A549 (cell line): ENCODE measurements at regions not wholly inside any gene's neighbourhood (a gene's known extent, or its start where the extent isn't known, plus 50 kb on each side); places are given as distances from the start of the nearest gene placed in this dataset.

Experiments
- ATAC-seq, 2 experiments: fragments of 200-7000 bp in 1 of 2; fragments of >200 bp in 1 of 2; cut with Nextera tagmentation in 1 of 2; cut with Tn5 transposase in 1 of 2; 3 replicates each; pipeline versions ENCODE4 v1.8.0 to v1.9.1; 2018 to 2020; ENCODE audit warnings: mild to moderate bottlenecking in 1 of 2, moderate library complexity in 1 of 2
- CTCF ChIA-PET: fragments of 300-600 bp; sonication (Branson Sonifier 250); formaldehyde crosslinking; extraction: SDS; loops from one replicate; lab custom pipeline; 2021; ENCODE audit warnings: antibody characterized with exemption, inconsistent platforms; lab: Yijun Ruan, JAX
- POLR2A ChIA-PET: fragments of 350-600 bp; formaldehyde crosslinking; extraction: SDS; loops from one replicate; lab custom pipeline; 2021; ENCODE audit warnings: antibody characterized with exemption, inconsistent platforms; lab: Yijun Ruan, JAX
- DNase-seq, 2 experiments: peaks; one replicate each; pipeline versions ENCODE4 v3.0.0 to v3.0.0-alpha.2; 2011 to 2016; ENCODE audit warnings: low read depth in 1 of 2, low spot score in 1 of 2
- FAIRE-seq: peaks from 2 replicates; lab custom pipeline; 2011; peaks lifted over from hg19 to GRCh38; lab: Jason Lieb, UNC
- H3K27ac ChIP-seq, 2 experiments: fragments of >200 bp; sonication (Bioruptor Twin); formaldehyde crosslinking; 3 replicates each; pipeline ENCODE4 v1.5.1; 2016 to 2017
- H3K4me1 ChIP-seq: fragments of >200 bp; sonication (Bioruptor Twin); formaldehyde crosslinking; 3 replicates; pipeline ENCODE4 v1.6.1; 2016
- H3K4me2 ChIP-seq: fragments of >200 bp; sonication (Bioruptor Twin); formaldehyde crosslinking; 3 replicates; pipeline ENCODE4 v1.6.1; 2016
- H3K4me3 ChIP-seq: fragments of >200 bp; sonication (Bioruptor Twin); formaldehyde crosslinking; 3 replicates; pipeline ENCODE4 v1.5.1; 2016
- H3K9me3 ChIP-seq: fragments of >200 bp; sonication (Bioruptor Twin); formaldehyde crosslinking; 3 replicates; pipeline ENCODE4 v1.6.1; 2016
- ESRRA ChIP-seq: fragments of 150-350 bp; IDR thresholded peaks from 2 replicates; pipeline ENCODE4 v1.6.1; 2014; ENCODE audit warnings: mild to moderate bottlenecking, low read length, borderline replicate concordance
- GATA3 ChIP-seq: IDR thresholded peaks from 2 replicates; pipeline ENCODE4 v1.6.1; 2012; ENCODE audit warnings: borderline replicate concordance
- HOXA7 ChIP-seq: fragments of 250-450 bp; sonication (Bioruptor Pico); IDR thresholded peaks from 2 replicates; pipeline ENCODE4 v1.5.0; 2020; ENCODE audit warnings: mild to moderate bottlenecking, moderate library complexity
- JUNB ChIP-seq: fragments of >200 bp; sonication (Bioruptor Twin); formaldehyde crosslinking; IDR thresholded peaks from 2 replicates; pipeline ENCODE4 v1.6.1; 2016
- MAFK ChIP-seq: fragments of 450-650 bp; IDR thresholded peaks from 2 replicates; pipeline ENCODE4 v1.6.1; 2014; ENCODE audit not compliant: partially characterized antibody
- MAZ ChIP-seq: fragments of 150-350 bp; IDR thresholded peaks from 2 replicates; pipeline ENCODE4 v1.6.1; 2014; ENCODE audit warnings: antibody characterized with exemption, low read depth, low read length, borderline replicate concordance
- NFE2L2 ChIP-seq: fragments of 150-350 bp; conservative IDR thresholded peaks from 2 replicates; pipeline ENCODE4 v1.6.1; 2014; ENCODE audit warnings: low read length
- NPAS2 ChIP-seq: fragments of 250-450 bp; sonication (Bioruptor Pico); IDR thresholded peaks from 2 replicates; pipeline ENCODE4 v1.8.0; 2022; ENCODE audit warnings: mild to moderate bottlenecking, moderate library complexity, borderline replicate concordance
- PHF8 ChIP-seq: fragments of 200-600 bp; sonication (generic); IDR thresholded peaks from 2 replicates; pipeline ENCODE4 v1.6.1; 2016; ENCODE audit warnings: low read depth, mild to moderate bottlenecking, antibody characterized with exemption, moderate library complexity, borderline replicate concordance
- POLR2AphosphoS2 ChIP-seq: conservative IDR thresholded peaks from 2 replicates; pipeline ENCODE4 v1.6.1; 2012; ENCODE audit warnings: low read length, improper control_type of control experiment, inconsistent platforms
- RAD21 ChIP-seq, 2 experiments: fragments of >200 bp in 1 of 2; sonication (Bioruptor Twin) in 1 of 2; formaldehyde crosslinking in 1 of 2; IDR thresholded peaks in 1 of 2; conservative IDR thresholded peaks in 1 of 2; 2 replicates in 1 of 2; 3 replicates in 1 of 2; pipeline ENCODE4 v1.6.1; 2012 to 2018; ENCODE audit warnings: inconsistent platforms in 1 of 2
- RNF2 ChIP-seq: fragments of 200-600 bp; sonication (generic); IDR thresholded peaks from 2 replicates; pipeline ENCODE4 v1.6.1; 2016; ENCODE audit warnings: low read depth, mild to moderate bottlenecking, antibody characterized with exemption, moderate library complexity, borderline replicate concordance
- ZC3H11A ChIP-seq: fragments of 450-650 bp; IDR thresholded peaks from 2 replicates; pipeline ENCODE4 v1.6.1; 2014; ENCODE audit warnings: antibody characterized with exemption, mild to moderate bottlenecking
- ZFP36 ChIP-seq: fragments of 450-650 bp; IDR thresholded peaks from 2 replicates; pipeline ENCODE4 v1.6.1; 2014; ENCODE audit warnings: borderline replicate concordance; ENCODE audit not compliant: partially characterized antibody
- WGBS: methylation state at CpG from one replicate; pipeline ENCODE4 v1.1.6; 2017; ENCODE audit errors: missing lambda C conversion rate; 5-methylcytosine and 5-hydroxymethylcytosine counted together
- TF ChIP-seq, protein P1 (sequence below): fragments of 450-650 bp; IDR thresholded peaks from 2 replicates; pipeline ENCODE4 v1.6.1; 2014; ENCODE audit warnings: antibody characterized with exemption
- TF ChIP-seq, protein P2 (sequence below): fragments of 250-450 bp; sonication (Bioruptor Pico); IDR thresholded peaks from 2 replicates; pipeline ENCODE4 v1.5.0; 2021; ENCODE audit warnings: mild to moderate bottlenecking, moderate library complexity, borderline replicate concordance
- TF ChIP-seq, protein P3 (sequence below): fragments of >200 bp; sonication (Bioruptor Twin); formaldehyde crosslinking; IDR thresholded peaks from 2 replicates; pipeline ENCODE4 v1.6.1; 2016
- TF ChIP-seq, protein P4 (sequence below): fragments of 200-600 bp; sonication (generic); IDR thresholded peaks from 2 replicates; pipeline ENCODE4 v1.6.1; 2016; ENCODE audit warnings: antibody characterized with exemption, mild to moderate bottlenecking, moderate library complexity
- TF ChIP-seq, protein P5 (sequence below): fragments of >200 bp; sonication (Bioruptor Twin); formaldehyde crosslinking; IDR thresholded peaks from 3 replicates; pipeline ENCODE4 v1.5.1; 2016

DNA sequence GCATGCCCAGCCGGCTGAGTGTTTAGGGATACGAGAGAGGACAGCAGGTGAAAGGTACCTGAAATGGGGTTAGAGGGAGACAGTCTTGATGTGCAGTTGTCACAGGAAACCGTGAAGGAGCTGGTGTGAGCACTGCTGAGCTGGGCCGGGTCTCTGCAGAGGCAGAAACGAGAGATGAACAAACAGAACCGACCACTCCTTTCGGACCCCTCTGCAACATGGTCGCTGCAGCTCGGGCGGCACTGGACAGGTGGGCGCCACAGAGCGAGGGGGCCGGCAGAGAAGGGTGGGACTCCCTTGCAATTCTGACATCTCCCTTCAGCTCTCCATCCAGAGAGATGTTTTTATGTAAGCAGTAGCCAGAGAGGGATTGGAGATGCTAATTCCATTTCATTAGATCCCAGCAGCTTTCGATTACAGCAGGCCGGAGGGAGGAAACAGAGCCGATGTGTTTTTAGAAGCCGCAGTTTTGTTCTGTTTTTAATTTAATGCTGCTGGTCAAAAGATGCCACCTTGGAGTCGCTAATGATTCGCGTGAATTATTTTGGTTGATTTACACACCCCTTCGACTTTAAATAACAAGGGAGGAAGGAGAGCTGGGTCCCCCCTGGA is 86.3 kb upstream of the RPL38 start:
- TF ChIP-seq PHF8 (no peak), RNF2 (no peak), NFE2L2 (no peak), HOXA7 (CRISPR knock-in tag) (no peak), RAD21 (conservative IDR thresholded peaks at IDR 0.05 in 1 of 2, IDR thresholded peaks at IDR 0.05 in 1 of 2) (no peak), JUNB (no peak), POLR2AphosphoS2 (no peak), MAZ (no peak), GATA3 (no peak), ZFP36 (no peak), NPAS2 (CRISPR knock-in tag) (no peak), ZC3H11A (no peak), MAFK (no peak), ESRRA (no peak)
- TF ChIP-seq, protein P1, sequence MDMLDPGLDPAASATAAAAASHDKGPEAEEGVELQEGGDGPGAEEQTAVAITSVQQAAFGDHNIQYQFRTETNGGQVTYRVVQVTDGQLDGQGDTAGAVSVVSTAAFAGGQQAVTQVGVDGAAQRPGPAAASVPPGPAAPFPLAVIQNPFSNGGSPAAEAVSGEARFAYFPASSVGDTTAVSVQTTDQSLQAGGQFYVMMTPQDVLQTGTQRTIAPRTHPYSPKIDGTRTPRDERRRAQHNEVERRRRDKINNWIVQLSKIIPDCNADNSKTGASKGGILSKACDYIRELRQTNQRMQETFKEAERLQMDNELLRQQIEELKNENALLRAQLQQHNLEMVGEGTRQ, result no peak
- TF ChIP-seq, protein P2, sequence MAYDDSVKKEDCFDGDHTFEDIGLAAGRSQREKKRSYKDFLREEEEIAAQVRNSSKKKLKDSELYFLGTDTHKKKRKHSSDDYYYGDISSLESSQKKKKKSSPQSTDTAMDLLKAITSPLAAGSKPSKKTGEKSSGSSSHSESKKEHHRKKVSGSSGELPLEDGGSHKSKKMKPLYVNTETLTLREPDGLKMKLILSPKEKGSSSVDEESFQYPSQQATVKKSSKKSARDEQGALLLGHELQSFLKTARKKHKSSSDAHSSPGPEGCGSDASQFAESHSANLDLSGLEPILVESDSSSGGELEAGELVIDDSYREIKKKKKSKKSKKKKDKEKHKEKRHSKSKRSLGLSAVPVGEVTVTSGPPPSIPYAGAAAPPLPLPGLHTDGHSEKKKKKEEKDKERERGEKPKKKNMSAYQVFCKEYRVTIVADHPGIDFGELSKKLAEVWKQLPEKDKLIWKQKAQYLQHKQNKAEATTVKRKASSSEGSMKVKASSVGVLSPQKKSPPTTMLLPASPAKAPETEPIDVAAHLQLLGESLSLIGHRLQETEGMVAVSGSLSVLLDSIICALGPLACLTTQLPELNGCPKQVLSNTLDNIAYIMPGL (CRISPR knock-in tag), result no peak
- TF ChIP-seq, protein P3, sequence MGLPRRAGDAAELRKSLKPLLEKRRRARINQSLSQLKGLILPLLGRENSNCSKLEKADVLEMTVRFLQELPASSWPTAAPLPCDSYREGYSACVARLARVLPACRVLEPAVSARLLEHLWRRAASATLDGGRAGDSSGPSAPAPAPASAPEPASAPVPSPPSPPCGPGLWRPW, result no peak
- TF ChIP-seq, protein P4, sequence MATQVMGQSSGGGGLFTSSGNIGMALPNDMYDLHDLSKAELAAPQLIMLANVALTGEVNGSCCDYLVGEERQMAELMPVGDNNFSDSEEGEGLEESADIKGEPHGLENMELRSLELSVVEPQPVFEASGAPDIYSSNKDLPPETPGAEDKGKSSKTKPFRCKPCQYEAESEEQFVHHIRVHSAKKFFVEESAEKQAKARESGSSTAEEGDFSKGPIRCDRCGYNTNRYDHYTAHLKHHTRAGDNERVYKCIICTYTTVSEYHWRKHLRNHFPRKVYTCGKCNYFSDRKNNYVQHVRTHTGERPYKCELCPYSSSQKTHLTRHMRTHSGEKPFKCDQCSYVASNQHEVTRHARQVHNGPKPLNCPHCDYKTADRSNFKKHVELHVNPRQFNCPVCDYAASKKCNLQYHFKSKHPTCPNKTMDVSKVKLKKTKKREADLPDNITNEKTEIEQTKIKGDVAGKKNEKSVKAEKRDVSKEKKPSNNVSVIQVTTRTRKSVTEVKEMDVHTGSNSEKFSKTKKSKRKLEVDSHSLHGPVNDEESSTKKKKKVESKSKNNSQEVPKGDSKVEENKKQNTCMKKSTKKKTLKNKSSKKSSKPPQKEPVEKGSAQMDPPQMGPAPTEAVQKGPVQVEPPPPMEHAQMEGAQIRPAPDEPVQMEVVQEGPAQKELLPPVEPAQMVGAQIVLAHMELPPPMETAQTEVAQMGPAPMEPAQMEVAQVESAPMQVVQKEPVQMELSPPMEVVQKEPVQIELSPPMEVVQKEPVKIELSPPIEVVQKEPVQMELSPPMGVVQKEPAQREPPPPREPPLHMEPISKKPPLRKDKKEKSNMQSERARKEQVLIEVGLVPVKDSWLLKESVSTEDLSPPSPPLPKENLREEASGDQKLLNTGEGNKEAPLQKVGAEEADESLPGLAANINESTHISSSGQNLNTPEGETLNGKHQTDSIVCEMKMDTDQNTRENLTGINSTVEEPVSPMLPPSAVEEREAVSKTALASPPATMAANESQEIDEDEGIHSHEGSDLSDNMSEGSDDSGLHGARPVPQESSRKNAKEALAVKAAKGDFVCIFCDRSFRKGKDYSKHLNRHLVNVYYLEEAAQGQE, result no peak
- TF ChIP-seq, protein P5, sequence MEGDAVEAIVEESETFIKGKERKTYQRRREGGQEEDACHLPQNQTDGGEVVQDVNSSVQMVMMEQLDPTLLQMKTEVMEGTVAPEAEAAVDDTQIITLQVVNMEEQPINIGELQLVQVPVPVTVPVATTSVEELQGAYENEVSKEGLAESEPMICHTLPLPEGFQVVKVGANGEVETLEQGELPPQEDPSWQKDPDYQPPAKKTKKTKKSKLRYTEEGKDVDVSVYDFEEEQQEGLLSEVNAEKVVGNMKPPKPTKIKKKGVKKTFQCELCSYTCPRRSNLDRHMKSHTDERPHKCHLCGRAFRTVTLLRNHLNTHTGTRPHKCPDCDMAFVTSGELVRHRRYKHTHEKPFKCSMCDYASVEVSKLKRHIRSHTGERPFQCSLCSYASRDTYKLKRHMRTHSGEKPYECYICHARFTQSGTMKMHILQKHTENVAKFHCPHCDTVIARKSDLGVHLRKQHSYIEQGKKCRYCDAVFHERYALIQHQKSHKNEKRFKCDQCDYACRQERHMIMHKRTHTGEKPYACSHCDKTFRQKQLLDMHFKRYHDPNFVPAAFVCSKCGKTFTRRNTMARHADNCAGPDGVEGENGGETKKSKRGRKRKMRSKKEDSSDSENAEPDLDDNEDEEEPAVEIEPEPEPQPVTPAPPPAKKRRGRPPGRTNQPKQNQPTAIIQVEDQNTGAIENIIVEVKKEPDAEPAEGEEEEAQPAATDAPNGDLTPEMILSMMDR, result no peak
- TF ChIP-seq, all 56 proteins: peak for 0
- Histone ChIP-seq H3K27ac (no peak overlapping the region), H3K9me3 (no peaks in the 10 kb centered on the region), H3K4me2 (no peak overlapping the region), H3K4me1 (no peaks in the 10 kb centered on the region), H3K4me3 (no peak overlapping the region)
- ChIA-PET CTCF (interaction anchor here (0.8 to 2.6 kb wide), 9 partner anchors 9 to 83 kb away, joined by 3 to 7 read pairs (median 4); no protein-coding TSS in a partner anchor), POLR2A (no interaction called here)
- FAIRE-seq (no peak), ATAC-seq (no peak), DNase-seq (no peak)
- 56% methylated on average over 21 of the region's 21 CpGs for WGBS
